MM.1S (cell line): ENCODE measurements at regions not wholly inside any gene's neighbourhood (a gene's known extent, or its start where the extent isn't known, plus 50 kb on each side); places are given as distances from the start of the nearest gene placed in this dataset.

Experiments
- DNase-seq: peaks from one replicate; pipeline ENCODE4 v3.0.0-alpha.2; 2015
- H2AFZ ChIP-seq: fragments of 300-600 bp; sonication (generic); 2 replicates; pipeline ENCODE4 v1.6.0; 2016; ENCODE audit warnings: antibody characterized with exemption, low read length
- H3F3A ChIP-seq: fragments of 300-600 bp; sonication (generic); 2 replicates; pipeline ENCODE4 v1.6.1; 2016; ENCODE audit warnings: mild to moderate bottlenecking, antibody characterized with exemption, low read length, moderate library complexity, mixed read lengths; ENCODE audit not compliant: insufficient read depth
- H3K27ac ChIP-seq: fragments of 300-600 bp; sonication (generic); 2 replicates; pipeline ENCODE4 v1.5.1; 2016; ENCODE audit warnings: mild to moderate bottlenecking, low read length
- H3K27me3 ChIP-seq: fragments of 300-600 bp; sonication (generic); replicated peaks from 2 replicates; pipeline ENCODE4 v1.6.0; 2016; ENCODE audit warnings: low read length; ENCODE audit not compliant: insufficient read depth
- H3K36me3 ChIP-seq: fragments of 300-600 bp; sonication (generic); replicated peaks from 2 replicates; pipeline ENCODE4 v1.6.1; 2016; ENCODE audit warnings: mild to moderate bottlenecking, low read length, mixed read lengths; ENCODE audit not compliant: insufficient read depth
- H3K4me1 ChIP-seq: fragments of 300-600 bp; sonication (generic); 2 replicates; pipeline ENCODE4 v1.6.1; 2016; ENCODE audit warnings: low read length, mixed read lengths
- H3K4me2 ChIP-seq: fragments of 300-600 bp; sonication (generic); 2 replicates; pipeline ENCODE4 v1.6.0; 2016; ENCODE audit warnings: low read depth, low read length
- H3K4me3 ChIP-seq: fragments of 300-600 bp; sonication (generic); 2 replicates; pipeline ENCODE4 v1.5.1; 2016; ENCODE audit warnings: low read length, mixed read lengths
- H3K79me2 ChIP-seq: fragments of 300-600 bp; sonication (generic); 2 replicates; pipeline ENCODE4 v1.6.1; 2016; ENCODE audit warnings: mixed run types, low read length, mixed read lengths
- H3K9ac ChIP-seq: fragments of 300-600 bp; sonication (generic); 2 replicates; pipeline ENCODE4 v1.6.1; 2016; ENCODE audit warnings: low read length, mixed read lengths
- H3K9me2 ChIP-seq: fragments of 300-600 bp; sonication (generic); replicated peaks from 2 replicates; pipeline ENCODE4 v1.6.1; 2016; ENCODE audit warnings: mild to moderate bottlenecking, low read length, mixed read lengths; ENCODE audit not compliant: insufficient read depth
- H3K9me3 ChIP-seq: fragments of 300-600 bp; sonication (generic); replicated peaks from 2 replicates; pipeline ENCODE4 v1.6.1; 2016; ENCODE audit warnings: mild to moderate bottlenecking, low read length, mixed read lengths; ENCODE audit not compliant: insufficient read depth
- H4K20me1 ChIP-seq: fragments of 300-600 bp; sonication (generic); 2 replicates; pipeline ENCODE4 v1.6.1; 2016; ENCODE audit warnings: mild to moderate bottlenecking, low read length, moderate library complexity, mixed read lengths; ENCODE audit not compliant: insufficient read depth
- EZH2 ChIP-seq: fragments of 300-600 bp; sonication (generic); optimal IDR thresholded peaks from 2 replicates; pipeline ENCODE3; 2017; ENCODE audit warnings: low read depth, mild to moderate bottlenecking, antibody characterized with exemption, low read length, mixed read lengths
- EZH2phosphoT487 ChIP-seq: fragments of 300-600 bp; sonication (generic); IDR thresholded peaks from 2 replicates; pipeline ENCODE4 v1.6.1; 2018; ENCODE audit warnings: antibody characterized with exemption, low read length
- TF ChIP-seq, protein P1 (sequence below): fragments of 300-600 bp; sonication (generic); IDR thresholded peaks from 2 replicates; pipeline ENCODE4 v1.5.1; 2016; ENCODE audit warnings: antibody characterized with exemption, low read length, mixed read lengths

- no peak for DNase-seq
- Histone ChIP-seq H3K4me1 (peaks cover 3% of the 10 kb centered on the region), H3K27ac (no peak overlapping the region), H3K4me2 (no peak overlapping the region), H3K36me3 (no peaks in the 10 kb centered on the region), H3K9me2 (no peaks in the 10 kb centered on the region), H2AFZ (no peak overlapping the region), H4K20me1 (no peaks in the 10 kb centered on the region), H3K4me3 (no peak overlapping the region), H3K9ac (no peak overlapping the region), H3F3A (no peaks in the 10 kb centered on the region), H3K9me3 (no peaks in the 10 kb centered on the region), H3K79me2 (no peaks in the 10 kb centered on the region), H3K27me3 (no peaks in the 10 kb centered on the region)
- TF ChIP-seq EZH2phosphoT487 = no peak
- no peak for TF ChIP-seq EZH2
- TF ChIP-seq, protein P1, sequence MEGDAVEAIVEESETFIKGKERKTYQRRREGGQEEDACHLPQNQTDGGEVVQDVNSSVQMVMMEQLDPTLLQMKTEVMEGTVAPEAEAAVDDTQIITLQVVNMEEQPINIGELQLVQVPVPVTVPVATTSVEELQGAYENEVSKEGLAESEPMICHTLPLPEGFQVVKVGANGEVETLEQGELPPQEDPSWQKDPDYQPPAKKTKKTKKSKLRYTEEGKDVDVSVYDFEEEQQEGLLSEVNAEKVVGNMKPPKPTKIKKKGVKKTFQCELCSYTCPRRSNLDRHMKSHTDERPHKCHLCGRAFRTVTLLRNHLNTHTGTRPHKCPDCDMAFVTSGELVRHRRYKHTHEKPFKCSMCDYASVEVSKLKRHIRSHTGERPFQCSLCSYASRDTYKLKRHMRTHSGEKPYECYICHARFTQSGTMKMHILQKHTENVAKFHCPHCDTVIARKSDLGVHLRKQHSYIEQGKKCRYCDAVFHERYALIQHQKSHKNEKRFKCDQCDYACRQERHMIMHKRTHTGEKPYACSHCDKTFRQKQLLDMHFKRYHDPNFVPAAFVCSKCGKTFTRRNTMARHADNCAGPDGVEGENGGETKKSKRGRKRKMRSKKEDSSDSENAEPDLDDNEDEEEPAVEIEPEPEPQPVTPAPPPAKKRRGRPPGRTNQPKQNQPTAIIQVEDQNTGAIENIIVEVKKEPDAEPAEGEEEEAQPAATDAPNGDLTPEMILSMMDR = no peak
Measured at GRCh38 chr1:173415490-173415889, 61.6 kb upstream of the PRDX6 start.

GRCh38 chr1:173415905-173416450 lies 61.2 kb upstream of the PRDX6 start:
- H3K4me2 ChIP-seq = no peak overlapping the region
- H3F3A ChIP-seq = no peaks in the 10 kb centered on the region
- H3K9me3 ChIP-seq = no peaks in the 10 kb centered on the region
- H3K36me3 ChIP-seq = no peaks in the 10 kb centered on the region
- no peak overlapping the region for H3K4me3 ChIP-seq
- no peaks in the 10 kb centered on the region for H3K27me3 ChIP-seq
- H4K20me1 ChIP-seq = no peaks in the 10 kb centered on the region
- TF ChIP-seq EZH2phosphoT487 (no peak), EZH2 (no peak)
- TF ChIP-seq, protein P1 = no peak
- H2AFZ ChIP-seq = no peak overlapping the region
- no peaks in the 10 kb centered on the region for H3K9me2 ChIP-seq
- no peak overlapping the region for H3K9ac ChIP-seq
- no peaks in the 10 kb centered on the region for H3K79me2 ChIP-seq
- no peaks in the 10 kb centered on the region for H3K4me1 ChIP-seq
- no peak for DNase-seq
- no peak overlapping the region for H3K27ac ChIP-seq

DNA sequence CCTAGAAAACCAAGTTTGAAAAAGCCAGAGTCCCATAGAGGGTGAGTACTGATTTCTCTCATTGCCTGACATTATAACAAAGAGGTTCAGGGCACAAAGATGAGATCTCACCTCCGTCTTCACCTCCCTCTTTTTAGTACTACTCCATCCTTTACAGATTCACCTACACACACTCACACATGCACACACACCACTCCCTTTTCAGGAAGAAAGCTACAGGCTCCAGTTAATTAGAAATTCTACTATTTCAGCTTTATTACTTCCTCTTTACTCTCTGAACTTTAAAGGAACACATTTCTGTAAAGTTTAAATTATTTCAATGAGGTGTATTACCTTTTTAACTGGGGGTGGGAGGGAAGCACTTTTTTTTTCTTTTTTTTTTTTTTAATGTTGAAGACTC lies 59.6 kb upstream of the PRDX6 start:
- Histone ChIP-seq H3K27ac (no peak overlapping the region), H3K4me3 (no peak overlapping the region), H3K9me2 (no peaks in the 10 kb centered on the region), H3F3A (no peaks in the 10 kb centered on the region), H3K4me1 (no peaks in the 10 kb centered on the region), H3K36me3 (no peaks in the 10 kb centered on the region), H3K27me3 (no peaks in the 10 kb centered on the region), H4K20me1 (no peaks in the 10 kb centered on the region), H3K79me2 (no peaks in the 10 kb centered on the region), H3K9me3 (no peaks in the 10 kb centered on the region), H2AFZ (no peak overlapping the region), H3K9ac (no peak overlapping the region), H3K4me2 (no peak overlapping the region)
- no peak for TF ChIP-seq EZH2
- TF ChIP-seq EZH2phosphoT487 = no peak
- TF ChIP-seq, protein P1 = no peak
- no peak for DNase-seq
